NOMO-1 treated with dmso at 0.1 percent for 144 hours (cell line): ENCODE measurements at regions not wholly inside any gene's neighbourhood (a gene's known extent, or its start where the extent isn't known, plus 50 kb on each side); places are given as distances from the start of the nearest gene placed in this dataset.
"Not testable (repeated sequence)": the region's sequence is repeated elsewhere in the genome, so short reads cannot be mapped to it uniquely, and the experiment has no call there.

Source experiments
- DNase-seq: peaks from one replicate; lab custom pipeline; 2025; ENCODE audit not compliant: unreplicated experiment; lab: John Stamatoyannopoulos, UW

DNA sequence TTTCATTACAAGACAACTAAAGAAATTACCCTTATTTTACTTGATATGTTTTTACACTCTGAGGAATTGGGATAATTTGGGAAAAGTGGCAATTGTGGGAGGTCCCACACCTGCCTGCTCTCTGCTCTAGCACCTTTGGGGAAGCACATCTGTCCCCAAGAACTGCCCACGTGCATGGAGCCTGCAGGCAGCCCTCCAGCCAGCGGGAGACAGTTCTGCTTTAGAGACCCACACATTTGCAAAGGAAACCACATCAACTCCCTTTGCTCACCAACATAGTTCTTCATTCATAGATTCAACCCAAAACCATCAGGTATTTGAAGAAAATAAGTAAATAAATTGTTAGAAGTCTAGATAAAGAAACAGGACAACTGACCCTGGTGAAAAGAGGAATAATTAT, 239.9 kb upstream of the ID2 start:
- peak; percentile 42 for DNase-seq

- no peak for DNase-seq
Observed at GRCh38 chr2:8442833-8443486, 238.9 kb upstream of the ID2 start.

DNA sequence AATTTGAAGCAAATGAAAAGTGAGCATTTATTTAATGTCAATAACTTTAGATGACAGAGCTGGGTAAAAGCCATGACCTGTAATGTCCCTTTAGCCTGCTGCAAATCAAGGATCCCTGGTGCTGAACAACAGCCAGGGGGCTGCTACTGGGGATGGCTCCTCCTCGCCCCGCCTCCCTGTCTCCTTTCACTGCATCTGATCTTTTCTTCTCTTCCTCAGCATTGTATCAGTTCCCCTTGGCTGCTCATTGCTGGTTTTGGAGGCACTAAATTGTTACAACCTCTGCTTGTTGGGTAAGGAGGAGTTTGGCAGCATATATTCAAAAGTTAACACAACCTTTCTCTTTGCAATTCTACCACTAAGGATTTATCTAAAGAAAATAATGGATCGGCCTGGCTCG, 236.3 kb upstream of the ID2 start:
- no peak for DNase-seq

DNA sequence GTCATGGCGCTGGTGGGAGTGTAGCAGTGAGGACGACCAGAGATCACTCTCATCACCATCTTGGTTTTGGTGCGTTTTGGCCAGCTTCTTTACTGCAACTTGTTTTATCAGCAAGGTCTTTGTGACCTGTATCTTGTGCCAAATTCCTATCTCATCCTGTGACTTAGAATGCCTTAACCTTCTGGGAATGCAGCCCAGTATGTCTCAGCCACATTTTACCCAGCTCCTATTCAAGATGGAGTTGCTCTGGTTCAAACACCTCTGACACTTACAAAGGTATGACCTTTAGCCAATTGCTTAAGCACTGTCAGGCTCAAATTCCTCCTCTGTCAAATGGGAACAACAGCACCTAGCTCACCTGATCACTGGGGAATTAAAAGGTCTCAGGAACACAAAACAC, 235.1 kb upstream of the ID2 start:
- DNase-seq: not testable (repeated sequence)

- no peak for DNase-seq
Observed at GRCh38 chr2:8447610-8448221, 234.1 kb upstream of the ID2 start.

DNA sequence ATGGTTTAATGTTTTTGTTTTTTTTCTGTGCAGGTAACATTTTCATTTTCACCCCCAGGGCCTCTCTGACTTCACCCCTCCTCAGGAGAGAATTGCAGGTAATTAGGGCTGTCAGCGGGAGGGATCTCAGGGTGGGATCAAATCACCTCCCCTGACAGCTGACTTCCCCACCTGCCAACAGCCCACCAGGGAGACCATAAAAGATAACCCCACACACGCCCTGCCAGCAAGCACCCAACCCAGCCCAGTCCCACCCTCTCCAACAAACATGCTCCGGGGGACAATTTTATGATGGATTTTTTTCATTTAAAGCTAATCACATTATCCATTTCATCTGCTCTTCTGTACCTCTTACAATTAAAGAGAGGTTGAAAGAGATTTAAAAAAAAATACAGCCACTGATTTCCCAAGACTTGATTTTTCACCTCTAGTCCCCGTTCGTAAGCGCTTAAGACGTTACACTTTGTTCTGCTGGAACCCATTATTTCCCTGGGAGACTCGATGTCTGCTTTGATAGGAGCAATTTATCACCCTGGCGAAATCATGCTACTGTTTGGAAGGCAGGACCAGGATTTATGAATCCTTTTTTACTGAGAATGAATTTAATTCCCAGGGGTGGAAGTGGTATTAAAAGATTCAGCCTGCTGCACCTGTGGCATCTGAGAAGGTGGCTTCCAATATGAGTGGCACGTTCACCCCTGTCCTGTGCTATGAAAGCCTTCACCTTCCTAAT, 232.9 kb upstream of the ID2 start:
- no peak for DNase-seq

DNA sequence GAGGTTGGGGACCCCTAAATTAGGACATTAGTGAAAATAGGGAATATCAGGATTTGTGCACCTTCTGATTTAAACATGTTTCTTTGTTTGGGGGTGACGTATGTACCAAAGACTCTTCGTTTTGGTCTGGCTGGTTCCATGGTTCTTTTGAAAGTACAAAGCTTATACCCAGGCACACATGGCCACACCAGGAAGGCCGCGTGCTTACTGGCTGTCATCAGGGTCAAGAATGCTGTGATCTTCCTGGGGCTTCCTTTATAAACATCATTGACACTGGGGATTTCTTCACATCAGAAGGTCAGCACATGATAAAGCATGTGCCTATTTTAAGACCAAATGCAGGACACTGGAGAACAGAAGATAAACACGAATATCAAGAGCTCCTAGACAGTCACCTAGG, 230.6 kb upstream of the ID2 start:
- DNase-seq: no peak

DNA sequence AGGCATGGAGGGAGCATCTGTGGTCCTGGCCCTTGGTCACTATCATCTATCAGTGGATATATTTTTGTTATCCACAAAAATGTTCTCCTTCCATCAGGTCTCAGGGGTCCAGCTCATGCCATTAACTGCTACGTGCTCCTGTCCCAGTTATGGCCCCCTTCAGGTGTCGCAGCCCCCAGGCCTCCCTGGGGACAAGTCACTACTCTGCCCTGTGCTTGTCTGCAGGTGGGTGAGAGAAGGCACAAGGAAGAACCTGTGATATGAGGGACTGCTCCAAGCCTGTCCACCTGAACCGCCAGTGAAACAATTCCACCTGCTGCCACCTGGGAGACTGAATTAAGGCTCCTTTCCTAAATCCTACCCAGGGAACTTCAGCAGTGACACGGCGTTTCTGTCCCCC, 229.6 kb upstream of the ID2 start:
- no peak for DNase-seq

DNA sequence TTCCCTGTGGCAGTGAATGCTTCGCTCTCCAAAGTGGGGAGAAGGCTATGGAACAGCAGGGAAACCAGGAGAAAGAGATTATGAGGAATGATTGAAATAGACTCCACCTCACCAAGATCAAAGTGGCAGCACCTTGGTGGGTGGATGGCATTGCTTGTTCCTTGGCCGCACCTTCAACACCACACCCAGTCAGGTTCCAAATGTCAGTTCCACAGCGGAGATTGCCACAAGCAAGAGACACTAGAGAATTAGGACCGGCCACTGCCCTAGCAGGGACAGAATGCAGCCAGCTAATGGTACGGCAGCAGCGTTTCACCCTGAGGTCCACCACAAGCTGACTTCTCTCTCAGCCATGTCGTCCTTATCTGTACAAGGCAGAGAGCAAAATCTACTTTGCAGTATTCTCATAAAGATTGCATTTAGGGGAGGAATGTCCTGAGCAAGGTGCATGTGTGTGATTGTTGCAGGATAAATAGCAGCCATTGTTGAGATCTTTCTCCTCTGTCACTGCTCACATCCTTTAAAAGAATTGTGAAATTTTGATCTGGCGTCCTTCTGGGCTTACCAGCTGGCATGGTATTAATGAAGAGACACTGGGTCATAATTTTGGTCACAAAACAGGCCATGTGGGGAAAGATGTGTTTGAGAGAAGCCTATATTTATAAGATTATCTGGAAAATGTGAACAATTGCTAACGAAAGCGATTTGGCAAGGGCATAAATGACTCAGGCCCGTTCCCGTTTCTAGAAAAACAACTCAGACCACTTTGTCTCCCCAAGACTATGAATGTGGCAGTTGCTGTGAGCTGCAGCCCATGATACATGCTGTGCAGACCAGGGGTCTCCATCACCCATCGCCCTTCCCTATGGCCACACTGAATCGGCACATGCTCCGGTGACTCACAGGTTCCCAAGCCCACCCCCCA, 228.6 kb upstream of the ID2 start:
- DNase-seq: no peak

GRCh38 chr2:8453904-8454302, 228.0 kb upstream of the ID2 start:
- DNase-seq: no peak

GRCh38 chr2:8454797-8455196, 227.1 kb upstream of the ID2 start:
- no peak for DNase-seq

DNA sequence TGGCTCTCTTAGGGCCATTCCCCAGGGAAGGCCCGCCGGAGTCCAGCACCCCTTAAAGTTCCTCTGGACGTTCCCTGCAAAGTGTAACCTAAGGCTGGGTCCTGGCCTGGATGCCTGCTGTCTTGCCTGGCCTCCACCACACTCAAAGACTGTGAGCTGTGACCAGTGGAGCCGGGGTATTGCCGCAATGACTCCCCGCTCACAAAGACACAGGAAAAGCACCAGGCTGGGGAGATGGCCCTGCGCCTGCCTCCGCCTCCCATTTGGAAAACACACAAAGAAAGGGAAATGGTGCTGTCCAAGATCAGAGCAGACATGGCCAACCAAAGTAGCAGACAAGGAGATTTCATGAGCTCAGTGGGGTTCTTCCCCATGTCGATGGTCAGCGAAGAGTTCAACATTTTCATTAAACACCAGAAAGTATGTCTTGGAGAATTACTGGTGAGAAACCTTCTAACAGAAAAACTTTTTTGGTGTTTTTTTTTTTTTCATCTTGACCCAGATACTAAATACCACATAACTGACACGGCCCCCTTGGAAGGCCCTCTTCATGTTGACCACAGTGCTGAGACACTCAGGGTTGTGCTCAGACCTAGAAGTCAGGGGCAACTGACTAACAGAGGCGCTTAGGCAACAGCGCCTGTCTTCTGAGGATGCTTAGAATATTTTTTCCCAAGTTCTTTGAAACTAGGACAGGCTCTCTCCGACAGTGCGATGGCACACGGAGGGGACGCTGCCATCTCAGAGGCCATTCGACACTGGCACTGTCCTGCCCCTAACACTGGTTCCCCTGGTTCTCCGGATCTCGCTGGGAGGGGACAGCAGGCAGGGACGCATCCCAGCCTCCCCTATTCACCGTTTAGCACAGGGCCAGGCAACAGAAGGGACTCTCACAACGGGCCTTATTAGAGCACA, 226.4 kb upstream of the ID2 start:
- DNase-seq: no peak

- DNase-seq: no peak
Observed at GRCh38 chr2:8456151-8457091, 225.4 kb upstream of the ID2 start.

- no peak for DNase-seq
Observed at GRCh38 chr2:8457092-8457481, 224.8 kb upstream of the ID2 start.

DNA sequence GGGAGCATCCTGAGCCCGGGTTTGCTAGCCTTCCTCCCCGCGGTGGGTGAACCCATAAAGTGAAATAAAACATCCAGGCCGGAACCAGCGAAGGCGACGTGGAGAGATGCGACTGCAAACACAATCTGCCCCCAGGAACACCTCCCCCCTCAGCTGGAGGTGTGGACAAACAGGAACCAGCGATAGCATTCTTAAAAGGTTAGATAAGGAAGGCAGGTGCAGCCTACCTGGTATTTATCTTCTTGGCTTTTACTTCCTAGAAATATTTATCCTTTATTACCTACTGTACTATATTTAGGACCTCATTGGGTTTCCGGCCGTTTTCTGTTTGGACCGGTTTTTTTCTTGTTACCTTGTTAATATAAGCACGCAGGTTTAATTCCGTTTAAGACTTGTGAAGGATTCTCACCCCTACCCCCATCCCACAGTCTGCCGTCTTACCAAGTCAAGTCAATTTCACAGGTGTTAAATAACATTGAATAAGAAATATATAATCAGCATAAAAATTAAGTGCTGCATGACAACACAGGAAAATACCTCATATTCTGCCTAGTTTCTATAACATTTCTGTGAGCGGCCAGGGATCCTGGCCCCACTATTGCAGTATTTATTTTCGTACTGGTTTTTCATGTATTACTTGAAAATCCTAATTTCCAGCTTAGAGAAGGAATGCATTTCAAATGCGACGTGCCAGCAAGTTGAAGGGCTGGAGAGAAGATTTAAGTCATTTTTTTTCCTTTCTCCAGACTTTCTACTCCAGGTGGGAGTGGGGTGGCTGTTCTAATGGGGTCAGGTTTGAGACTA, 224.0 kb upstream of the ID2 start:
- no peak for DNase-seq

- DNase-seq: no peak
Observed at GRCh38 chr2:8458503-8459459, 223.1 kb upstream of the ID2 start.

- no peak for DNase-seq
Observed at GRCh38 chr2:8459474-8459873, 222.4 kb upstream of the ID2 start.
